AG10803 (cell line): ENCODE measurements at regions not wholly inside any gene's neighbourhood (a gene's known extent, or its start where the extent isn't known, plus 50 kb on each side); places are given as distances from the start of the nearest gene placed in this dataset.
A peak's percentile ranks its signal among the peaks of the same experiment; 100 is the strongest.

Experiments used
- DNase-seq: peaks from one replicate; pipeline ENCODE4 v3.0.0; 2010; ENCODE audit warnings: low read depth
- H3K4me3 ChIP-seq: 2 replicates; pipeline ENCODE4 v1.5.1; 2011; ENCODE audit warnings: mild to moderate bottlenecking, low read length, control low read depth
- TF ChIP-seq, protein P1 (sequence below): conservative IDR thresholded peaks from 2 replicates; pipeline ENCODE4 v1.5.1; 2011; ENCODE audit warnings: mild to moderate bottlenecking, low read length, control low read depth, inconsistent platforms

DNA sequence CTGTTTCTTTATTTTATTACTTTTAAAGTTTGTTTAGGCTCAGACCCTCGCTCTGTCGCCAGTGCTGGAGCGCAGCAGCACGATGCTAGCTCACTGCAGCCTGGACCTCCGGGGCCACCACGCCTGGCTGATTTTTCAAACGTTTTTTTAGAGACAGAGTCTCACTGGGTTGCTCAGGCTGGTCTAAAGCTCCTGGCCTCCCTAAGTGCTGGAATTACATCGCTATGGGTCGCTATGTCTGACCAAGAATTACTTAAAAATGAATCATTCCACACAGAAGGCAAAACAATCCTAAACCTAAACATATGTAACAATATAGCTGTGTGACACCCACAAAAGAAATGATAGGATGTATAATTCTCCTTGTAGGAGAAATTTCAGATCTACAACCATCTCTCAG is 86.9 kb upstream of the SIMC1 start:
- no peak overlapping the region for H3K4me3 ChIP-seq
- TF ChIP-seq, protein P1, sequence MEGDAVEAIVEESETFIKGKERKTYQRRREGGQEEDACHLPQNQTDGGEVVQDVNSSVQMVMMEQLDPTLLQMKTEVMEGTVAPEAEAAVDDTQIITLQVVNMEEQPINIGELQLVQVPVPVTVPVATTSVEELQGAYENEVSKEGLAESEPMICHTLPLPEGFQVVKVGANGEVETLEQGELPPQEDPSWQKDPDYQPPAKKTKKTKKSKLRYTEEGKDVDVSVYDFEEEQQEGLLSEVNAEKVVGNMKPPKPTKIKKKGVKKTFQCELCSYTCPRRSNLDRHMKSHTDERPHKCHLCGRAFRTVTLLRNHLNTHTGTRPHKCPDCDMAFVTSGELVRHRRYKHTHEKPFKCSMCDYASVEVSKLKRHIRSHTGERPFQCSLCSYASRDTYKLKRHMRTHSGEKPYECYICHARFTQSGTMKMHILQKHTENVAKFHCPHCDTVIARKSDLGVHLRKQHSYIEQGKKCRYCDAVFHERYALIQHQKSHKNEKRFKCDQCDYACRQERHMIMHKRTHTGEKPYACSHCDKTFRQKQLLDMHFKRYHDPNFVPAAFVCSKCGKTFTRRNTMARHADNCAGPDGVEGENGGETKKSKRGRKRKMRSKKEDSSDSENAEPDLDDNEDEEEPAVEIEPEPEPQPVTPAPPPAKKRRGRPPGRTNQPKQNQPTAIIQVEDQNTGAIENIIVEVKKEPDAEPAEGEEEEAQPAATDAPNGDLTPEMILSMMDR, result no peak
- peak; percentile 38 for DNase-seq

DNA sequence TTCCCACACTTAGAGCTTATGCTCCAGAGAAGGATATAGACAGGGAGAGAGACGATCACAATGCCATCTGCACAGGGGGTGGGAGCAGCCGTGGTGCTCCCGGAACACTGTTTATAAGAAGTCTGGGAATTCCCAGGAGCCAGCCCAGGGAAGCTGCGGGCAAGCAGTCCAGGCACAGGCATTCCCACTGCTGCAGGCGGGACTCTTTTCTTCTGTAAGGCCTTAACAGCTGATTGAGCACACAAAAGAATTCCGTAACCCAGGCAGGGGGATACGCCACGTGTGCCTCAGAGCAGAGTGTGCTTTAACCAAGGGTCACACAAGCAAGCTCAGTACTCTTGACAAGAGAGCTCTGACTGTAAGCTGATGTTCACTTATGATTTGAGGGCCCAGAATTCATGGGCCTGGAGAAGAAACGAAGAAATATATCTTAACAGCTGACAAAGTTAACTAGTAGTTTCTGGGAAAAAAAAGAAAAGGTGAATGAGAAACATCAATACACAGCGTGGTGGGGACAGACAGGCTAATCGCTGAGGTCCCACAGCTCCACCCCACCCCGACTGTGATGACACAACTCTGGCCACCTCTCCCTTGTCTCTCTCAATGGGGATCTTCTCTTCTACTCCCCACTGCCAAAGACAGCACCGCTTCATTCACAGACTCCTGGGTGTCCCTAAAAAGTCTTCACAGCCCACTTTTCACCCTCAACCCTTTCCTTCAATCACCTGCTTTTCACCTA is 85.9 kb upstream of the SIMC1 start:
- peak; percentile 5 for DNase-seq
- no peak overlapping the region for H3K4me3 ChIP-seq
- TF ChIP-seq, protein P1, result no peak

DNA sequence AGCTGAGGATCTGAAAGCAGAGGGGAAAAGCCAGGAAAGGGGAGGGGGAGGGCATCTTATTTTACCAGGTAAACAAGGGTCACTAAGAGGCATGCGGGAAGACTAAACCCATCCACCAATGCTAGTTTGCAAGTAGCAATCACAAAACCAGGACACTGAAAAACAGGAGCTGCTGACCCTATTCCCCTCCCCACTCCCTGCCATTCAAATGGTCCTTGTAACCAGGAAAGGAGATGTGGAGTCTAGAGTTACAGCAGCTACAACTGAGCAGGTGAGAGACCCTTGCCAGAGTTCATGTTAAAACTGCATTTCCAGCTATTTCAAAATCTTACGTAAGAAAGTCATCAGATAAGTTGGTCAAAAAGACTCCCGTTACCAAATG is 85.3 kb upstream of the SIMC1 start:
- TF ChIP-seq, protein P1, result no peak
- DNase-seq, result no peak
- no peak overlapping the region for H3K4me3 ChIP-seq

DNA sequence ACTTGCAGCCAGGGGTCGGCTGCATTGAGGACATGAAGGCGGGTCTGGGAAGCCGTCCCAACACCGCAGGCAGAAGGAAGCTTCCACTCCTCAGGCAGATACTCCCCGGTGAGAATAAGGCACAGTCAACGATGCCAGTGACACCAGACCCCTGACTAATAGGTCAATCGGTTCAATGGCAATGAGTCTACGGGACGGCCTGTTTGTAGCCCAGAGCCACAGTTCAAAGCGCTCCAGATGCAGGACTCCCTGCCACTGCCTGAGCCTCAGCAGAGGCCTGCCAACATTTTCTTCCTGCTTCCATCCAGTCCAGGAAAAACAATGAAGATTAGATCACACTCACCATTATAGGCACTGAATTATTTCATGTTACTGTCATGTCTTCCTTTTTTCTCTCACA is 84.5 kb upstream of the SIMC1 start:
- DNase-seq, result peak; percentile 37

DNA sequence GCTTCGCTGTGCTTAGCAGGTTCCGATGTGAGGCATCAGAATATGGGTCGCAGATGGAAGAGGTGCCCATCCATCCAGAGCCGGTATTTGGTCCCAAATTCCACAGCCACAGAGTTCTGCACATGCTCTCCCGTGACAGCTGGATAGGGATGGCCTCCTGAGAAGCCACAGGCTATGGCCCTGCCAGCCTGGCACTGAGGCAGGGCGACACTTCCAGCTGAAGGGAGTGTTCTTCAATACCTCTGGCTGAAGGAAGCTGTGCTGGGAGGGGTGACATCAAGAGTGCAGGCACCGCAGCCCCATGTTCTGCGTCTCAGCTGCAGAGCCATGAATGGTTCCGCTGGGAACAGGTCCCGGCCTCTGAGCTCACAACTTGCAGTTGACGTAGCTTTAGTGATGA is 83.4 kb upstream of the SIMC1 start:
- DNase-seq, result no peak
- no peak overlapping the region for H3K4me3 ChIP-seq
- TF ChIP-seq, protein P1, result no peak

More for the DNA sequence above, 84.5 kb upstream of the SIMC1 start:
- no peak overlapping the region for H3K4me3 ChIP-seq
- TF ChIP-seq, protein P1, result no peak

DNA sequence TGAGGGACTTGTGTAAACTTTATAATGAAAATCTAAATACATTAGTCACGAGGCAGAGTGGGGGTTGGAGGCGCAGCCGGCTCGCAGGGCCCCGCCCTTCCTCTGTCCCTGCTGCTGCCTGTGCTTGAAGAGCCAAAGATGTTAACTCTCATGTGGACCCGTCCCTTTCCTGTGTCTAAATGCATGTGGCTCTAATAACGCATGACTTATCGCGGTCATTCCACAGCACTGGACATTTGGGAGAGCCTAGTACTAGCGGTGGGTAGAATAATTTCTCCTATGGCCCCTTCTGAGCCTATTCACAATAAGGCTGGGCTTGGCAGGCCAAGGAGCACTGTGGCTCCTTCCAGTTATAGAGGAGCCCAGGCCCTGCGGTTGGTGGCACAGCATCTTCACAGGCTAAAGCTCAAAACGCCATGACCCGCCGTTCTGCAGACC is 82.3 kb upstream of the SIMC1 start:
- DNase-seq, result no peak
- TF ChIP-seq, protein P1, result no peak
- no peak overlapping the region for H3K4me3 ChIP-seq

DNA sequence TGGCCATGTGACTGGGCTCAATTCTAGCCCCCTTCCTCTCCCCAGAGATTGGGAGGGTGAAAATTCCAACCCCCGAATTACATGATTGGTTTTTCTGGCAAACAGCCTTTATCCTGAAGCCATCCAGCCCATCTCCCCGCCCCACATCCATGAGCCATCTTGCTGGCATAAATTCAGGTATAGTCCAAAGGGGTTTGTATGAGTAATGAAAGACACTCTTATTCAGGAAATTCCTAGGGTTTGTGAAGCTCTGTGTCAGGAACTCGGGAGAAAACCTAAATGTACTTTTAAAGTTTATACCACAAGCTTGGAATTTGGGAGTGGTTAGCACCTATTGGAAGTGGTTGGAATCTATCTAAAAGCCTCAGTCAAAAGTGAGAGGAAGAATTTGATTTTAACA is 80.6 kb upstream of the SIMC1 start:
- TF ChIP-seq, protein P1, result no peak
- peak; percentile 71 for DNase-seq
- no peak overlapping the region for H3K4me3 ChIP-seq
